Type B pancreatic cell (in vitro differentiated cells): ENCODE measurements at regions not wholly inside any gene's neighbourhood (a gene's known extent, or its start where the extent isn't known, plus 50 kb on each side); places are given as distances from the start of the nearest gene placed in this dataset.

ENCODE experiments used
- DNase-seq: peaks from one replicate; pipeline ENCODE4 v3.0.0; 2021; ENCODE audit warnings: mixed read lengths; ENCODE audit not compliant: unreplicated experiment; ENCODE audit errors: extremely low spot score
- H3K27ac Mint-ChIP-seq: 2 replicates; pipeline ENCODE4 v1.8.0; 2021; ENCODE audit warnings: mild to moderate bottlenecking, mixed read lengths
- H3K27me3 Mint-ChIP-seq: 2 replicates; pipeline ENCODE4 v1.8.0; 2021; ENCODE audit warnings: mixed read lengths
- H3K36me3 Mint-ChIP-seq: 2 replicates; pipeline ENCODE4 v1.8.0; 2021; ENCODE audit warnings: mixed read lengths
- H3K4me1 Mint-ChIP-seq: one replicate; pipeline ENCODE4 v1.8.0; 2021; ENCODE audit warnings: mixed read lengths; ENCODE audit not compliant: unreplicated experiment
- H3K4me3 Mint-ChIP-seq: 2 replicates; pipeline ENCODE4 v1.8.0; 2021; ENCODE audit warnings: mild to moderate bottlenecking, mixed read lengths
- H3K9me3 Mint-ChIP-seq: 2 replicates; pipeline ENCODE4 v1.8.0; 2021; ENCODE audit warnings: mixed read lengths
- TF ChIP-seq, protein P1 (sequence below): fragments of 200-600 bp; sonication (generic); conservative IDR thresholded peaks from 2 replicates; pipeline ENCODE4 v1.5.0; 2021; ENCODE audit warnings: antibody characterized with exemption, mild to moderate bottlenecking

DNA sequence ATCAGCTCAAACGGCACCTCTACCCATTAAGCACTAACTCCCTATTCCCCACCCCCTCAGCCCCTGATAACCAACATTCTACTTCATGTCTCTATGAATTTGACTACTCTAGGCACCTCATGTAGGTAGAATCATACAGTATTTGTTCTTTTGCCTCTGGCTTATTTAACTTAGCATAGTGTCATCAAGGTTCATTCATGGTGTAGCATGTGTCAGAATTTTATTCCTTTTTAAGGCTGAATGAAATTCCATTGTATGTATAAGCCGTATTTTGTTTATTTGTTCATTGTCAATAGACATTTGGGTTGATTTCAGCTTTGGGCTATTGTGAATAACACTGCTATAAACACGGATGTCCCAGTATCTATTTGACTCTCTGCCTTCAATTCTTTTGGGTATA, 794.9 kb upstream of the SOX9 start:
- Mint-ChIP-seq H3K4me1 (no peaks in the 10 kb centered on the region), H3K4me3 (no peak overlapping the region), H3K36me3 (no peaks in the 10 kb centered on the region), H3K27ac (no peak overlapping the region), H3K9me3 (no peaks in the 10 kb centered on the region), H3K27me3 (peaks cover 17% of the 10 kb centered on the region)
- no peak for DNase-seq
- TF ChIP-seq, protein P1, sequence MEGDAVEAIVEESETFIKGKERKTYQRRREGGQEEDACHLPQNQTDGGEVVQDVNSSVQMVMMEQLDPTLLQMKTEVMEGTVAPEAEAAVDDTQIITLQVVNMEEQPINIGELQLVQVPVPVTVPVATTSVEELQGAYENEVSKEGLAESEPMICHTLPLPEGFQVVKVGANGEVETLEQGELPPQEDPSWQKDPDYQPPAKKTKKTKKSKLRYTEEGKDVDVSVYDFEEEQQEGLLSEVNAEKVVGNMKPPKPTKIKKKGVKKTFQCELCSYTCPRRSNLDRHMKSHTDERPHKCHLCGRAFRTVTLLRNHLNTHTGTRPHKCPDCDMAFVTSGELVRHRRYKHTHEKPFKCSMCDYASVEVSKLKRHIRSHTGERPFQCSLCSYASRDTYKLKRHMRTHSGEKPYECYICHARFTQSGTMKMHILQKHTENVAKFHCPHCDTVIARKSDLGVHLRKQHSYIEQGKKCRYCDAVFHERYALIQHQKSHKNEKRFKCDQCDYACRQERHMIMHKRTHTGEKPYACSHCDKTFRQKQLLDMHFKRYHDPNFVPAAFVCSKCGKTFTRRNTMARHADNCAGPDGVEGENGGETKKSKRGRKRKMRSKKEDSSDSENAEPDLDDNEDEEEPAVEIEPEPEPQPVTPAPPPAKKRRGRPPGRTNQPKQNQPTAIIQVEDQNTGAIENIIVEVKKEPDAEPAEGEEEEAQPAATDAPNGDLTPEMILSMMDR, result no peak

DNA sequence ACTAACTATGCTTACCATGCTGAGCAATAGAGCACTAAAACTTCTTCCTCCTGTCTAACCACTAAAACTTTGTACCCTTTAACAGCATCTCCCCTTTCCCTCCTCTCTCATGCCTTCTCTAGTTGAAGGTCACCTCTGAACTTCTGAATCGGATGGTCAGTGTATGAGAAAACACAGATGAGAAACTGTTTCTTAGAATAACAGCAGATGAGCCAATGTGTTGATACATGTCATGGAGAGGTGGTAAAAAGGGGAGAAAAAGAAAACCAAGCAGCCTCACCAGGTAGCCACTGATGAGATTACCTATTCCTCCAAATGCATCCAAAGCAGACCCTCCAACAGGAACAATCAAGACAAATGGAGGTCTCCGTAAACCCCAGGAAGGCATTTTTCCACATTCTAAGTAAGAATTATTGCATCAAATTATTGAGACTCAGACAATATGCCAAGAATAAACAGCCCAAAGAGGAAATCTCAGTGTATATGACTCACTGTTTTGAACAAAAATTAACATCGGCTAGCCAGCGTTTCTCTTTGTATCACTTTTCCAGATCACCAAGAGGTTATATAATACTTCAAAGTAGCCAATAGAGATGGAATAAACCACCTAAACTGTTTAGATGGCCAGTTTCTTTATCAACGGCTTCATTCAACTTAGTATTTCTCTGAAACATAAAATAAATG, 793.3 kb upstream of the SOX9 start:
- Mint-ChIP-seq H3K4me1 (no peaks in the 10 kb centered on the region), H3K27me3 (peaks cover 17% of the 10 kb centered on the region), H3K4me3 (no peak overlapping the region), H3K27ac (no peak overlapping the region), H3K36me3 (no peaks in the 10 kb centered on the region), H3K9me3 (no peaks in the 10 kb centered on the region)
- TF ChIP-seq, protein P1, result no peak
- no peak for DNase-seq

DNA sequence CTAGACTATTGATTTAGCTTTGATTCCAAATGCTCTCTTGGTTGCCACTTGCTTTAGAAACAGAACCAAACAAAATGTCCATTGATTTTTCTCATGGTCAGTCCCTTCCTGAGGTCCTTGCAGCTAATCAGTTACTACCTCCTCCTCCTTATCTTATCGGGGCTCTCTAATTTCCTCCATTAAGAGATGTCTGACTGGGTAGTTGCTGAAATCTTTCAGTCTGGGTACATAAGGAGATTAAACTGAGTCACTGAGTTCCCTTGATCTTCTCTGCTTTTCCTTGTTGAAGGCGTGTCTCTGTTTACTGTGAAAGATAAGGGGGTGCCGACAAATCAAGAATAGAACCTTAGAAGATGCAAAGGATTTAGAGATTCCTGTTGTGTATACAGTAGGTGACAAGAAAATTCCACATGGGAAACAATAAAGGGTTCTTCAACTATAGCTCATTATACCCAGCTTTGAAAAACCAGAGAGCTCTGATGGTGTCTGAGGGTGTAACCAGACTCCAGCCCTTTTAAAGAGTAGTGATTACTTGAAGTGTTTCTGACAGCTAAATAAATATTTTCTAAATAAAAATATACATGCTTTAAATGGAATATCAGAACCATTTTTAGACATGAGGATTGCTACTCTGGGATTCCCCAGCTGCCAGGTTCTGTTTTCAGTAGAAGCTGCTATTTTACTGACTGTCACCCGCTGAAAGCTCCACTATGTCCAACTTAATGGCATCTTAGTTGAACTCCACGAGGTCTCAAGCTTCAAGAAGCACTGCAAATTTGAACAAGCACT, 791.3 kb upstream of the SOX9 start:
- Mint-ChIP-seq H3K4me3 (no peak overlapping the region), H3K4me1 (no peaks in the 10 kb centered on the region), H3K27ac (no peak overlapping the region), H3K36me3 (no peaks in the 10 kb centered on the region), H3K27me3 (peaks cover 21% of the 10 kb centered on the region), H3K9me3 (no peaks in the 10 kb centered on the region)
- DNase-seq, result no peak
- TF ChIP-seq, protein P1, result no peak

DNA sequence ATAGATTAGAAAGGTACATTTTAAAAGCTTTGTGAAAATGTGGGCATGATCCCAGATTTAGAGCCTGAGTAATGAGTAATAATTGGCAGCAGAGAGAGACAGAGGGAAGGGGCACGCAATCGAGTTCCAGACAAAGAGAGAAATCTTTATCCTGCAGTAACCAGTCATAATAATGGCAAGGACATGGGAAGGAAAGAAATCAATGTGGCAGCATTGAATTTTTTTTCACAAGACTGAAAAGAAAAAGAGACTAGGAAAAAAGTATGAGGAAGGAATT, 790.8 kb upstream of the SOX9 start:
- H3K27ac Mint-ChIP-seq, result no peak overlapping the region
- H3K27me3 Mint-ChIP-seq, result peaks cover 21% of the 10 kb centered on the region
- H3K9me3 Mint-ChIP-seq, result no peaks in the 10 kb centered on the region
- no peak overlapping the region for H3K4me3 Mint-ChIP-seq
- DNase-seq, result no peak
- no peaks in the 10 kb centered on the region for H3K36me3 Mint-ChIP-seq
- H3K4me1 Mint-ChIP-seq, result no peaks in the 10 kb centered on the region
- TF ChIP-seq, protein P1, result no peak

DNA sequence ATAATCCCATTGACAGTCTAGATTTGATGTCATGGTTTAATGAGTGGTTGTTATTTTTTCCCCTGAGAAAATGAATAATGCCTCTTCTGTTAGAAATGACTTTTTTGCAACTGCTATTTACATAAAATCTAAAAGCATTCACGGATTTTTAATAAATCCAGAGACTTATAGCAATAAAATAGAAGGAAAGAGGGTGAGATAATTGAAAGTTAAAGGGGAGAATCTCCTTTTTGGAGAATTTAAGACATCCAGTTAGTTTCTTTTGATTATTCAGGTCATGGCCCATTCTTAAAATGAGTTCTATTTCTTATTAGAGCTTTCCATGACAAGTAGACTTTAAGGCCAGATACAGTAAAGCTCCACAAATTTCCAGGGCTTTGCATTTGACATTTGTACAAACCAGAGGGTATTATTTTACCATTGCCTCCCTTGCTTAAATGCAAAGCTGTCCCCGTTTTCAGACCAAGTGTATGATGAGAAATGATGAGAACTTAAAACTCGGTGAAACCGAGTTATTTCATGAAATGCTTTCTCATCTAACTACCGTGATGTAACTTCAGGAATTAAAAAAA, 789.0 kb upstream of the SOX9 start:
- no peaks in the 10 kb centered on the region for H3K36me3 Mint-ChIP-seq
- no peak overlapping the region for H3K27ac Mint-ChIP-seq
- no peak for DNase-seq
- H3K4me3 Mint-ChIP-seq, result no peak overlapping the region
- TF ChIP-seq, protein P1, result no peak
- H3K4me1 Mint-ChIP-seq, result no peaks in the 10 kb centered on the region
- H3K27me3 Mint-ChIP-seq, result peaks cover 15% of the 10 kb centered on the region
- H3K9me3 Mint-ChIP-seq, result no peaks in the 10 kb centered on the region
